ENCODE measurements at regions not wholly inside any gene's neighbourhood (a gene's known extent, or its start where the extent isn't known, plus 50 kb on each side); places are given as distances from the start of the nearest gene placed in this dataset.
A peak's percentile ranks its signal among the peaks of the same experiment; 100 is the strongest.

- WGBS, 2 donors: 74 to 88% methylated on average over 2 of the region's 2 CpGs
- Histone ChIP-seq H3K27ac (ENCODE audit: low read depth in 1 of 2, low read length in 1 of 2) (no peak overlapping the region), H3K36me3 (ENCODE audit: control insufficient read depth in 4 of 4, insufficient read depth in 4 of 4, low read length in 4 of 4) (no peaks in the 10 kb centered on the region), H3K27me3 (ENCODE audit: control insufficient read depth in 3 of 3, insufficient read depth in 3 of 3, low read length in 2 of 3) (no peaks in the 10 kb centered on the region), H3K9me3 (ENCODE audit: control insufficient read depth in 4 of 4, insufficient read depth in 3 of 4, low read length in 3 of 4) (peaks cover 0 to 6% (median 2%) of the 10 kb centered on the region in 4 donors), H3K4me3 (no peak overlapping the region), H3K4me1 (ENCODE audit: control insufficient read depth in 5 of 5, insufficient read depth in 5 of 5, low read length in 5 of 5) (no peaks in the 10 kb centered on the region), H3K9ac (ENCODE audit: insufficient read depth in 1 of 2, low read length in 2 of 2) (no peak overlapping the region)
- DNase-seq (peak in 2 of 3 donors; percentile 22 to 30), ATAC-seq (ENCODE audit: insufficient read depth, low FRiP score) (no peak)
- TF ChIP-seq CTCF (IDR thresholded peaks at IDR 0.05; ENCODE audit: control extremely low read depth, extremely low read depth): no peak
These were observed 734.9 kb downstream of the DTWD2 start for GRCh38 chr5:118253225-118254061.

- no peak for ATAC-seq (ENCODE audit: insufficient read depth, low FRiP score)
- no peaks in the 10 kb centered on the region for H3K4me1 ChIP-seq (ENCODE audit: control insufficient read depth in 5 of 5, insufficient read depth in 5 of 5, low read length in 5 of 5)
- no peaks in the 10 kb centered on the region for H3K36me3 ChIP-seq (ENCODE audit: control insufficient read depth in 4 of 4, insufficient read depth in 4 of 4, low read length in 4 of 4)
- H3K9me3 ChIP-seq (ENCODE audit: control insufficient read depth in 4 of 4, insufficient read depth in 3 of 4, low read length in 3 of 4): peaks cover 0 to 7% (median 5%) of the 10 kb centered on the region in 4 donors
- TF ChIP-seq CTCF (IDR thresholded peaks at IDR 0.05; ENCODE audit: control extremely low read depth, extremely low read depth): no peak
- 58 to 70% methylated on average over 2 of the region's 2 CpGs for WGBS, 2 donors
- DNase-seq: no peak
- no peak overlapping the region for H3K9ac ChIP-seq (ENCODE audit: insufficient read depth in 1 of 2, low read length in 2 of 2)
- H3K4me3 ChIP-seq: no peak overlapping the region
- no peak overlapping the region for H3K27ac ChIP-seq (ENCODE audit: low read depth in 1 of 2, low read length in 1 of 2)
- H3K27me3 ChIP-seq (ENCODE audit: control insufficient read depth in 3 of 3, insufficient read depth in 3 of 3, low read length in 2 of 3): no peaks in the 10 kb centered on the region
These were observed 739.0 kb downstream of the DTWD2 start for GRCh38 chr5:118249386-118249785.

- Histone ChIP-seq H3K27ac (ENCODE audit: low read depth in 1 of 2, low read length in 1 of 2) (no peak overlapping the region), H3K9me3 (ENCODE audit: control insufficient read depth in 4 of 4, insufficient read depth in 3 of 4, low read length in 3 of 4) (peaks cover 0 to 7% (median 5%) of the 10 kb centered on the region in 4 donors), H3K9ac (ENCODE audit: insufficient read depth in 1 of 2, low read length in 2 of 2) (no peak overlapping the region), H3K4me1 (ENCODE audit: control insufficient read depth in 5 of 5, insufficient read depth in 5 of 5, low read length in 5 of 5) (no peaks in the 10 kb centered on the region), H3K4me3 (no peak overlapping the region), H3K36me3 (ENCODE audit: control insufficient read depth in 4 of 4, insufficient read depth in 4 of 4, low read length in 4 of 4) (no peaks in the 10 kb centered on the region), H3K27me3 (ENCODE audit: control insufficient read depth in 3 of 3, insufficient read depth in 3 of 3, low read length in 2 of 3) (no peaks in the 10 kb centered on the region)
- DNase-seq (no peak), ATAC-seq (ENCODE audit: insufficient read depth, low FRiP score) (no peak)
- no peak for TF ChIP-seq CTCF (IDR thresholded peaks at IDR 0.05; ENCODE audit: control extremely low read depth, extremely low read depth)
- 95 to 100% methylated on average over 4 of the region's 4 CpGs for WGBS, 2 donors
These were observed 740.9 kb downstream of the DTWD2 start for GRCh38 chr5:118247458-118247857.
